H1 (cell line): ENCODE measurements at regions not wholly inside any gene's neighbourhood (a gene's known extent, or its start where the extent isn't known, plus 50 kb on each side); places are given as distances from the start of the nearest gene placed in this dataset.

Experiments used
- CTCF ChIA-PET: fragments of 300-600 bp; sonication (Branson Sonifier 250); formaldehyde crosslinking; loops from one replicate; lab custom pipeline; 2021; ENCODE audit not compliant: partially characterized antibody; lab: Charles Lee
- POLR2A ChIA-PET: fragments of 300-600 bp; sonication (Branson Sonifier 250); formaldehyde crosslinking; loops from one replicate; lab custom pipeline; 2021; ENCODE audit warnings: inconsistent platforms; ENCODE audit not compliant: partially characterized antibody; lab: Charles Lee
- DNase-seq, 2 experiments: peaks; one replicate each; pipeline versions ENCODE4 v3.0.0 to v3.0.0-alpha.2; 2010 to 2022; ENCODE audit warnings: low spot score in 2 of 2, low read depth in 1 of 2, mixed read lengths in 1 of 2
- FAIRE-seq: peaks from 2 replicates; lab custom pipeline; 2011; peaks lifted over from hg19 to GRCh38; lab: Jason Lieb, UNC
- H2AFZ ChIP-seq: 2 replicates; pipeline ENCODE4 v1.8.1; 2012; ENCODE audit warnings: low read length, inconsistent platforms
- H2AK5ac ChIP-seq: 2 replicates; pipeline ENCODE4 v1.6.1; 2013; ENCODE audit warnings: low read depth, low read length
- H2BK120ac ChIP-seq: replicated peaks from 2 replicates; pipeline ENCODE3; 2013; ENCODE audit warnings: low read depth, low read length, inconsistent platforms
- H2BK12ac ChIP-seq: 2 replicates; pipeline ENCODE4 v1.6.1; 2013; ENCODE audit warnings: low read depth, low read length
- H2BK15ac ChIP-seq: 2 replicates; pipeline ENCODE4 v1.6.1; 2013; ENCODE audit warnings: low read length
- H2BK20ac ChIP-seq: 2 replicates; pipeline ENCODE4 v1.6.1; 2013; ENCODE audit warnings: low read length
- H2BK5ac ChIP-seq: 2 replicates; pipeline ENCODE4 v1.6.1; 2013; ENCODE audit warnings: low read depth, low read length
- H3K14ac ChIP-seq: 2 replicates; pipeline ENCODE4 v1.6.1; 2013; ENCODE audit warnings: inconsistent platforms; ENCODE audit not compliant: insufficient read length
- H3K18ac ChIP-seq: 2 replicates; pipeline ENCODE4 v1.6.1; 2013; ENCODE audit warnings: low read length; ENCODE audit errors: extremely low read depth
- H3K23ac ChIP-seq: 2 replicates; pipeline ENCODE4 v1.6.1; 2013; ENCODE audit warnings: inconsistent platforms; ENCODE audit not compliant: insufficient read length
- H3K23me2 ChIP-seq: 2 replicates; pipeline ENCODE4 v1.6.1; 2013; ENCODE audit warnings: low read depth, low read length
- H3K27ac ChIP-seq: 2 replicates; pipeline ENCODE4 v1.6.1; 2011; ENCODE audit warnings: low read depth, low read length, inconsistent platforms
- H3K27me3 ChIP-seq, 4 experiments: replicated peaks in 1 of 4; 1 replicate in 1 of 4; 2 replicates in 3 of 4; pipeline versions ENCODE4 v1.6.1 to v1.8.1; 2011 to 2013; ENCODE audit warnings: low read length in 3 of 4, mild to moderate bottlenecking in 3 of 4, inconsistent platforms in 2 of 4, mixed read lengths in 2 of 4, moderate library complexity in 1 of 4; ENCODE audit not compliant: control insufficient read depth in 3 of 4, insufficient read depth in 3 of 4; ENCODE audit errors: extremely low read depth in 1 of 4
- H3K36me3 ChIP-seq, 4 experiments: 2 replicates each; pipeline versions ENCODE4 v1.6.1 to v1.8.1; 2011 to 2013; ENCODE audit warnings: mild to moderate bottlenecking in 4 of 4, low read length in 3 of 4, moderate library complexity in 2 of 4, control low read depth in 1 of 4, inconsistent platforms in 1 of 4; ENCODE audit not compliant: insufficient read depth in 4 of 4, control insufficient read depth in 2 of 4
- H3K4ac ChIP-seq: replicated peaks from 2 replicates; pipeline ENCODE3; 2013; ENCODE audit warnings: low read length, low read depth, mixed read lengths, inconsistent platforms; ENCODE audit not compliant: insufficient read length
- H3K4me1 ChIP-seq, 4 experiments: replicated peaks in 1 of 4; 1 replicate in 1 of 4; 2 replicates in 3 of 4; pipeline versions ENCODE4 v1.6.1 to v1.8.1; 2011 to 2013; ENCODE audit warnings: low read length in 3 of 4, inconsistent platforms in 2 of 4, mixed read lengths in 1 of 4; ENCODE audit not compliant: insufficient read depth in 4 of 4, control insufficient read depth in 3 of 4
- H3K4me2 ChIP-seq, 2 experiments: 2 replicates each; pipeline versions ENCODE4 v1.6.1 to v1.8.1; 2011 to 2013; ENCODE audit warnings: low read depth in 2 of 2, low read length in 2 of 2, control low read depth in 1 of 2, inconsistent platforms in 1 of 2, mild to moderate bottlenecking in 1 of 2; ENCODE audit not compliant: insufficient read depth in 1 of 2
- H3K4me3 ChIP-seq, 4 experiments: fragments of 200-600, 300-600 bp in 1 of 4; sonication (generic), shearing (Covaris generic), sonication (Bioruptor Twin) in 1 of 4; 2 replicates each; pipeline versions ENCODE4 v1.5.1 to v1.8.1; 2011 to 2016; ENCODE audit warnings: low read length in 4 of 4, low read depth in 3 of 4, control low read depth in 2 of 4, inconsistent platforms in 2 of 4, mild to moderate bottlenecking in 2 of 4, mixed read lengths in 1 of 4, moderate library complexity in 1 of 4; ENCODE audit not compliant: insufficient read depth in 2 of 4; ENCODE audit errors: extremely low read depth in 1 of 4
- H3K56ac ChIP-seq: replicated peaks from 2 replicates; pipeline ENCODE3; 2013; ENCODE audit warnings: low read depth, mild to moderate bottlenecking, mixed read lengths, low read length, inconsistent platforms; ENCODE audit not compliant: insufficient read length
- H3K79me1 ChIP-seq: 2 replicates; pipeline ENCODE4 v1.6.1; 2013; ENCODE audit warnings: low read depth, low read length, control low read depth
- H3K79me2 ChIP-seq, 2 experiments: 2 replicates each; pipeline versions ENCODE4 v1.6.1 to v1.8.1; 2012 to 2013; ENCODE audit warnings: low read length in 2 of 2, mild to moderate bottlenecking in 2 of 2, inconsistent platforms in 1 of 2; ENCODE audit not compliant: insufficient read depth in 2 of 2, control insufficient read depth in 1 of 2
- H3K9ac ChIP-seq, 4 experiments: replicated peaks in 1 of 4; 1 replicate in 1 of 4; 2 replicates in 3 of 4; pipeline versions ENCODE4 v1.6.1 to v1.8.1; 2011 to 2013; ENCODE audit warnings: low read depth in 3 of 4, low read length in 3 of 4, control low read depth in 2 of 4, mild to moderate bottlenecking in 2 of 4, moderate library complexity in 2 of 4, inconsistent platforms in 1 of 4; ENCODE audit errors: extremely low read depth in 1 of 4
- H3K9me3 ChIP-seq, 2 experiments: 2 replicates each; pipeline versions ENCODE4 v1.6.1 to v1.8.1; 2012 to 2013; ENCODE audit warnings: mild to moderate bottlenecking in 2 of 2, moderate library complexity in 2 of 2, control low read depth in 1 of 2, inconsistent platforms in 1 of 2, low read depth in 1 of 2, low read length in 1 of 2, mixed read lengths in 1 of 2; ENCODE audit not compliant: insufficient read depth in 2 of 2
- H4K20me1 ChIP-seq, 2 experiments: replicated peaks in 1 of 2; 2 replicates each; pipeline versions ENCODE3 to v1.8.1; 2011 to 2013; ENCODE audit warnings: inconsistent platforms in 2 of 2, low read length in 2 of 2, mild to moderate bottlenecking in 1 of 2; ENCODE audit not compliant: insufficient read depth in 2 of 2, control insufficient read depth in 1 of 2
- H4K5ac ChIP-seq: 2 replicates; pipeline ENCODE4 v1.6.1; 2013; ENCODE audit warnings: low read length, low read depth, mixed read lengths, inconsistent platforms; ENCODE audit not compliant: insufficient read length
- H4K8ac ChIP-seq: 2 replicates; pipeline ENCODE4 v1.8.0; 2013; ENCODE audit warnings: mild to moderate bottlenecking, moderate library complexity, low read length, inconsistent platforms; ENCODE audit not compliant: insufficient read depth; ENCODE audit errors: extremely low read depth
- H4K91ac ChIP-seq: replicated peaks from 2 replicates; pipeline ENCODE3; 2013; ENCODE audit warnings: low read length, mixed read lengths, inconsistent platforms; ENCODE audit not compliant: insufficient read length
- ASH2L ChIP-seq: fragments of 200-600, 300-600 bp; sonication (generic); IDR thresholded peaks from one replicate; pipeline ENCODE4 v1.7.1; 2017; ENCODE audit warnings: low read length
- BACH1 ChIP-seq: IDR thresholded peaks from 2 replicates; pipeline ENCODE4 v1.6.1; 2012; ENCODE audit warnings: low read length, improper control_type of control experiment
- CTCF ChIP-seq, 3 experiments: IDR thresholded peaks; 1 replicate in 2 of 3; 2 replicates in 1 of 3; pipeline versions ENCODE4 v1.5.1 to v1.6.1; 2011; ENCODE audit warnings: low read length in 3 of 3, mild to moderate bottlenecking in 3 of 3, inconsistent platforms in 2 of 3, low read depth in 1 of 3, moderate library complexity in 1 of 3; ENCODE audit not compliant: insufficient read depth in 1 of 3; ENCODE audit errors: control extremely low read depth in 1 of 3
- KDM4A ChIP-seq: IDR thresholded peaks from one replicate; pipeline ENCODE4 v1.7.1; 2012; ENCODE audit warnings: low read depth, mild to moderate bottlenecking, moderate library complexity, low read length, inconsistent platforms; ENCODE audit not compliant: severe bottlenecking
- MAFK ChIP-seq: IDR thresholded peaks from 2 replicates; pipeline ENCODE4 v1.6.1; 2012; ENCODE audit warnings: low read depth, mild to moderate bottlenecking, improper control_type of control experiment, low read length
- POLR2A ChIP-seq, 2 experiments: IDR thresholded peaks; 1 replicate in 1 of 2; 2 replicates in 1 of 2; pipeline ENCODE4 v1.6.1; 2011; ENCODE audit warnings: low read depth in 2 of 2, low read length in 2 of 2, mild to moderate bottlenecking in 2 of 2; ENCODE audit errors: control extremely low read depth in 1 of 2
- POU5F1 ChIP-seq: IDR thresholded peaks from 2 replicates; pipeline ENCODE4 v1.6.1; 2011; ENCODE audit warnings: low read depth, mild to moderate bottlenecking, low read length, moderate library complexity
- RAD21 ChIP-seq, 2 experiments: IDR thresholded peaks in 1 of 2; conservative IDR thresholded peaks in 1 of 2; 2 replicates each; pipeline ENCODE4 v1.6.1; 2011; ENCODE audit warnings: low read depth in 2 of 2, low read length in 2 of 2, improper control_type of control experiment in 1 of 2, inconsistent platforms in 1 of 2, mild to moderate bottlenecking in 1 of 2, moderate library complexity in 1 of 2
- WGBS, 2 experiments: shearing (Covaris generic) in 1 of 2; methylation state at CpG; one replicate each; pipeline versions ENCODE4 v1.1.6 to v1.1.7; 2013 to 2015; ENCODE audit warnings: low lambda C conversion rate in 2 of 2, mixed read lengths in 2 of 2, inconsistent platforms in 1 of 2, low coverage in 1 of 2, missing lambda C conversion rate in 1 of 2; ENCODE audit not compliant: insufficient replicate concordance in 2 of 2, insufficient coverage in 1 of 2, insufficient read length in 1 of 2; ENCODE audit errors: extremely low coverage in 1 of 2, missing lambda C conversion rate in 1 of 2; 5-methylcytosine and 5-hydroxymethylcytosine counted together
- TF ChIP-seq, protein P1 (sequence below): IDR thresholded peaks from 2 replicates; pipeline ENCODE4 v1.6.1; 2012; ENCODE audit warnings: inconsistent platforms

DNA sequence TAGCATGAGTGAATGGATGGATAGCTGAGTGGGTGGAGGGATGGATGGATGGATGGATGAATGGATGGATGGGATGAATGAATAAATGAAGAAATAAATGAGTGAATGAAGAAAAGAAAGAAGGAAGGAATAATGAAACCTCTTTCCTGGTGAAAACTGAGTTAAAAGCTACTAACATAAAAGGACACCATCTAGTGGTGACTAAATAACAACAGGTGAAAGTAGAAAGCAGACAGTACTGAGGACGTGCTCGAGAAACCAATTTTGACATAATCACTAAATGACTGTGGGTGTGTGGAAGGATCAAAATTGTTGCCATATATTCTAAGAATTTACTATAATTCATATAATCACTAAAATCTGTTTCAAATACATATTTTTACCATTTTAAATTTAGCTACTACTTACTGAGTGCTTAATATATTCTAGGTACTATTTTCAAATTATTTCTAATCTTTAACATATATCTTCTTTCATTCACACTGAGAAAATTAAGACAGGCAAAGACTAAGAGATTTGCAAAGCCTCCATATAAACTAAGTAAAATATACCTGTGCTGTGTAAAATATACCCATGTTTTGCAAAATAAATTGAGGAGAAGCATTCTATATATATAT, 522.9 kb downstream of the LRRIQ3 start:
- H3K23ac ChIP-seq: no peak overlapping the region
- DNase-seq (no peak), FAIRE-seq (peak; percentile 78)
- H3K4ac ChIP-seq: no peak overlapping the region
- no peaks in the 10 kb centered on the region for H3K79me2 ChIP-seq
- POLR2A ChIA-PET: no interaction called here
- H2BK12ac ChIP-seq: no peak overlapping the region
- H2AK5ac ChIP-seq: no peak overlapping the region
- no peaks in the 10 kb centered on the region for H3K27me3 ChIP-seq
- TF ChIP-seq, protein P1, sequence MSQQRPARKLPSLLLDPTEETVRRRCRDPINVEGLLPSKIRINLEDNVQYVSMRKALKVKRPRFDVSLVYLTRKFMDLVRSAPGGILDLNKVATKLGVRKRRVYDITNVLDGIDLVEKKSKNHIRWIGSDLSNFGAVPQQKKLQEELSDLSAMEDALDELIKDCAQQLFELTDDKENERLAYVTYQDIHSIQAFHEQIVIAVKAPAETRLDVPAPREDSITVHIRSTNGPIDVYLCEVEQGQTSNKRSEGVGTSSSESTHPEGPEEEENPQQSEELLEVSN: no peak
- no peak for TF ChIP-seq POLR2A (IDR thresholded peaks at IDR 0.05; ENCODE audit: control extremely low read depth in 1 of 2, low read depth in 2 of 2, low read length in 2 of 2)
- peak; percentile 62 to 64 for TF ChIP-seq RAD21 (IDR thresholded peaks at IDR 0.05 in 1 of 2, conservative IDR thresholded peaks at IDR 0.05 in 1 of 2; ENCODE audit: low read depth in 2 of 2, low read length in 2 of 2)
- TF ChIP-seq CTCF (IDR thresholded peaks at IDR 0.05; ENCODE audit: control extremely low read depth in 1 of 3, insufficient read depth in 1 of 3, low read depth in 1 of 3, low read length in 3 of 3): peak in 2 of 3 experiments; percentile 28 to 56; a peak in 2 of 4 replicates
- TF ChIP-seq MAFK: no peak
- TF ChIP-seq BACH1: no peak
- no peak for TF ChIP-seq POU5F1
- TF ChIP-seq KDM4A: no peak
- TF ChIP-seq ASH2L: no peak
- H3K9ac ChIP-seq: no peak overlapping the region
- no peak overlapping the region for H2BK20ac ChIP-seq
- H3K27ac ChIP-seq: no peak overlapping the region
- H4K5ac ChIP-seq: no peak overlapping the region
- no peaks in the 10 kb centered on the region for H3K9me3 ChIP-seq
- no peak overlapping the region for H3K18ac ChIP-seq
- H3K56ac ChIP-seq: no peak overlapping the region
- no peak overlapping the region for H2AFZ ChIP-seq
- H2BK15ac ChIP-seq: no peak overlapping the region
- WGBS, 2 experiments: 59% methylated on average over 2 of the region's 2 CpGs; no CpG with 5 or more reads in 1 of the 2 experiments
- no peaks in the 10 kb centered on the region for H3K4me1 ChIP-seq
- CTCF ChIA-PET: interaction anchor here (0.6 to 4.2 kb wide), 25 partner anchors 11 to 950 kb away, joined by 3 to 18 read pairs (median 3); no protein-coding TSS in a partner anchor
- no peak overlapping the region for H4K8ac ChIP-seq
- no peaks in the 10 kb centered on the region for H4K20me1 ChIP-seq
- no peak overlapping the region for H2BK120ac ChIP-seq
- no peak overlapping the region for H3K4me3 ChIP-seq
- H3K23me2 ChIP-seq: no peaks in the 10 kb centered on the region; the same call in 1 of the 2 replicates
- no peaks in the 10 kb centered on the region for H3K36me3 ChIP-seq
- H4K91ac ChIP-seq: no peak overlapping the region
- no peak overlapping the region for H2BK5ac ChIP-seq
- no peak overlapping the region for H3K14ac ChIP-seq
- H3K79me1 ChIP-seq: no peaks in the 10 kb centered on the region
- no peak overlapping the region for H3K4me2 ChIP-seq
